ENCODE measurements at regions not wholly inside any gene's neighbourhood (a gene's known extent, or its start where the extent isn't known, plus 50 kb on each side); places are given as distances from the start of the nearest gene placed in this dataset.

DNA sequence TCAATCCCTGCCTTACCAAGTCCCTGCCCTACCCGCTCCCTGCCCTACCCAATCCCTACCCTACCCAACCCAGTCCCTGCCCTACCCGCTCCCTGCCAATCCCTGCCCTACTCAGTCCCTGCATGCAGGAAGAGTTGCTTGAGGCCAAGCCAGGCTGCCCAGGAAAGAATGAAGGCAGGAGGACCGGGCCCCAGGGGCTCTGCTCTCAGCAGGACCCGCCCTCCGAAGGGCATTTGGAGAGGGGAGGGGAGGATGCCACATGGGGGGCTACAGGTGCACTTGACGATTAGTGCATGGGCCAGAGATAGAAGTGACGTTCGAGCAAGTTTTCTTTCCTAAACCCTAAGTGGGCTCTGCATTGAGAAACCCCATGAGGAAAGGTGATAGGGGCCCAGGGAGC, 581.2 kb downstream of the TBC1D22A start:
- no peak for DNase-seq

DNA sequence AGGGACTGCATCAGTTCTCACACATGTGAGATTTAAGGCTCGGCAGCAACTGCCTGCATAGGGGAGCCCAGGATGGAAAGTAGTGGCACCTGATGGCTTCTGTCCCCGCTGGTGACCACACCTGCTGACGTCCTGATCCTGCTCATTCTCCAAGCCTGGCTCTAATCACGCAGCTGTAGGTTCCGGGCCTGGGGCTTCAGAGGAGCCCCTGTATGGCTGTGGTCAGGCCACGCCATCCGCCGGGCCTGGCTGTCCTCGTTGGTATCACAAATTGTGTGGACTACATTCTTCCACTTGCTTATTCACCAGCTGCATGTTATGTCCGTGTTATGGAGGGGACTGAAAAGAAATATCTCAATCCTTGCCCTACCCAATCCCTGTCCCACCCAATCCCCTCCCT, 580.0 kb downstream of the TBC1D22A start:
- no peak for DNase-seq

DNA sequence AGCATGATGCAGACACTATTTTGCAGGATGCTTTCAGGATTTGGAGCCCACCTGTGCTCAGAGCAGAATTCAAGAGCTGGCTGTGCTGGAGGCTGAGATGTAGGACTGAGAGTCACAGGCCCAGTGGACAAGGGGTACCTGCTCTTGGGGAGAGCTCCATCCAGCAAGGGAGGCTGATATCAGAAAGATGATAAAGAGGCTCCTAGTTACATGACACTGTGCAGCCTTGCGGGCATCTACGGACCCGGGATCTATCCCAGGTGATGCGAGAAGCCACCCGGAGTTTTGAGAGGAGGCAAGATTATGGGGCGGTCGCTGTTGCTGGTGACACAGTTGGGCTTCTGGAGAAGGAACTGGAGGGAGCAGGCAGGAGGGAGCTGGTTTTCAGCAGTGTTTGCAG, 579.0 kb downstream of the TBC1D22A start:
- no peak for DNase-seq

DNA sequence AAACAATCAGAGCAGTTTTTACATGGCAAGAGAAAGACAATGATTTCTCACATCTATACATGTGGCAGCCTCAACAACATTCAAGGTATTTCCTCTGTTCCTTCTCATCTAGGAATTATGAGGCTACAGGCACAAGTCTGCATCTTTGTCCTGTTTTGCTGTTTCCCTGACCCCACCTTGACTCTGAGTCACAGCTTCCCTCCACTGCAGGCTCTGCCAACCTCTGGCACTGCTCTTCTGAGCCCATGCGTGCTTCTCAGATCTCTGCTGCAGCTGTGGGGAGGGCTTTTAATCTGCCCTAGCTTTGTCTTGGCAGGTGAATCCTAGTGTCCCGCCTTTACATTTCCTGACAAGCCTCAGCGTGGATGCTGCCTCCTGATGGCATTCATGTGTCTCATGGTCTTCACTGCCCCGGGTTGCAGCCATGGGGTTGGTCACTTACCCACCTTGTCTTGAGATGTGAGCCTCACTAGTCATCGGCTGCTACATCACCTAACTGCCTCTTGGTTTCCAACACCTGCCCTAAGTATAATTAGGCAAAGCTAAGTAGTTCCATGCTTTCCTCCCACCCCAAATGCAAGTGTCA, 578.5 kb downstream of the TBC1D22A start:
- DNase-seq, result no peak

DNA sequence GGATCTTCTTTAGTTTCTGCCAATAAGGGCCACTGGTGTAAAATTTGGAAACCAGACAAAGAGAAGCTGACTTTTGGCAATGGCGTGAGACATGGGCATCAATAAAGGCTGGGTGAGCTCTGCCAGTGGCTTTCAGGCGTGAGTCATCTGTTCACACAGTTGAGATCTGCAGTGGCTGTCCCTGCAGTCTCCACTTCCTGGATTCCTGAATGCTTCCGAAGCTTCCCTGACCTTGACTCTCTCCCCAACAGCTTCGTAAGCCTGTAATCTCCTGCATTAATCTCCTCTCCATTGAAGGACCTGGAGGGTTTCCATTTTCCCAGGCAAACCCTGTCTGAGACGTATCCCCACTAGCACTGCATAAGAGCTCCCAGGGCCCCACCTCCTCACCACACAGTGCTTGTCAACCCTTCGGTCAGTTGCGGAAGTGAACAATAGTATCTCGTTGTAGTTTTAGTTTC, 574.7 kb downstream of the TBC1D22A start:
- DNase-seq, result peak; percentile 8

DNA sequence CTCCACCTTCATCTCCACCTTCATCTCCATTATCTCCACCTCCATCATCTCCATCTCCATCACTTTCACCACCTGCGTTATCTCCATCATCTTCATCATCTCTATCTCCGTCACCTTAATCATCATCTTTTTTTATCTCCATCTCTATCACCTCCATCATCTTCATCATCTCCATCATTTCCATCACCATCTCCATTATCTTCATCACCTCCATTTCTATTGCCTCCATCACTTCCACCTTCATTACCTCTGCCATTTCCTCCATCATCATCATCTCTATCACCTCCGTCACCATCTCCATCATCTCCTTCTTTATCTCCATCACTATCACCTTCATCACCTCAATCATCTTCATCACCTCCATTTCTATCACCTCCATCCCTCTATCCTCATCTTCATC, 573.5 kb downstream of the TBC1D22A start:
- no peak for DNase-seq

DNA sequence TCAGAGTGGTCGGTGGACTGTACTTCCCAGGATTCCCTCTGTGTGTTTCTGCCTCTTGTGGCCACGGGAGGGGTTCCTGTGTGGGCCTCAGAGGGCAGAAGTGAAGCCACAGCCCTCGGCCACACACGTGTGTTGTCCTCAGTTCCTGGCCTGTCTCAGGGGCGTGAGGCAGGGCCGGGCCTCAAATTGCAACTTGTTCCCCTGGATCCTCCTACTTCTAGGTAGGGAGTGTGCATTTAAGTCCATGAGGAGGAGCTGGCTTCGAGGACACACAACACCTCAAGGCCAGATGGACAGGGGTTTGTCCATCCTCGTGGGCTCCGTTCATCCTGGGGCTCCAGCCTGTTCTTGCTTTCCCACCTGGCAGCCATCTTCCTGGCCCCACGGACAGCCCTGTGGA, 573.0 kb downstream of the TBC1D22A start:
- DNase-seq, result no peak

DNA sequence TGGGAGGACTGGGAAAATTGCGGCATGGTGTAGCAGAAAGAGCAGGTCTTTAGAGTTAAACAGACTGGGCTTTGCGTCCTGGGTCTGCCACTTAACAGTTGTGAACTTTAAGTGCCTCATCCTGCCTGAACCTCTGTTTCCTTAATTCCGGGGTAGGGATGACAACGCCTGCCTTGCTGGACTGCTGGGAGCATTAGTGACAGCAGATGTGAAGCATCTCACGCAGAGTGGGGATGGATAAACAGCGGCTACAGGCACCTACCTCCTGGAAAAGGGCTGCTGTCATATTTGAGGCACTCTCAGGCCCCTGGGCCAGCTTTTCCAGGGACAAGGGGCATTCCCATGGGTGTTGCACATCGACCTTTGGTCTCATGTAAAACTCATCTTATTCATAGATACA, 572.2 kb downstream of the TBC1D22A start:
- no peak for DNase-seq

DNA sequence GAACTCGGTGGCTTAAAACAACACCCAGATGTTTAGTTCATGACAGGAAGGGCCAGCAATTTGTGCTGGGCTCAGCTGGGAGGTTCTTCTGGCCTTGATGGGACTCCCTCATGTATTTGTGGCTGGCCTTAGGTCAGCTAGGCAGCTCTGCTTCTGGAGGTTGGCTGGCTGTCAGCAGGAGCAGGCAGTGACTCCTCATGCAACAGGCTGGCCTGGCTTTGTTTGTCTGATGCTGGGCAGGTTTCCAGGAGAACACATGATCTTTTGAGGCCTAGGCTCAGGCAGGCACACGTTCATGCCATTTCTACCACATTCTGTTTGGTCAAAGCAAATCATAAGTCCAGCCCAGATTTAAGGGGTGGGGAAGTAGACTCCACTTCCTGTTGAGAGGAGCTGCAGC, 571.2 kb downstream of the TBC1D22A start:
- no peak for DNase-seq

DNA sequence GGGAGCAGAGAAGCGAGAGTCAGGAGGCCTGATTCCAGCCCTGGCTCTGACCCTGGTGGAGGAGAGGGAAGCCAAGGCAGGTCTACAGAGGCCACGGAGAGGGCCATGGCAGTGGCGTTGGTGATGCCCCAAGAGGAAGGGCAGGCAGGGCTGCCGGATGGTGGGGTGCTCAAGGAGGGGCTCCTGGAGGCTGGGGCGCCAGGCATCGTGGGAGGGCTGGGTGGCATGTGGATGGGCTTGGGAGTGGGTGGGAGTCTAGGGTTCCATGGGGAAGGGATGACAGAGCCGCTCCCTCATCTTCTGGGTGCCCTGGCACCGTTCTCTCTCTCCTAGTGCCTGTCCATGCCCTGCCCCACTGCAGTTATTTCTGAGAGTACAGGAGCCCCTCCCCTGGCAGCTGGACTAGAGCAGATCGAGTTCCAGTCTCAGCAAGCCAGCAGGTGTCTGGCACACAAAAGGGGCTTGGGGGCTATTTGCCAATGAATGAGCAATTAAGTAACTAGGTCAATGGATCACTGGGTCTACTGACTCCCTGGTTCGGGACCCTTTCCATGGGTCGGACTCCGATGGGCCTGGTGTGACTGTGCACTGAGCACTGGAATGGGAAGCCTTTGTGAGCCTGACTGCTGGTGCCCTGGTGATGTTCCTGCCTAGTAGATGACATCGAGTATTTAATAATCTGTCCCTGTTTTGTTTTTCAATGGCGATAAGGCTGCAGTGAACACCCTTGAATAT, 570.0 kb downstream of the TBC1D22A start:
- no peak for DNase-seq

DNA sequence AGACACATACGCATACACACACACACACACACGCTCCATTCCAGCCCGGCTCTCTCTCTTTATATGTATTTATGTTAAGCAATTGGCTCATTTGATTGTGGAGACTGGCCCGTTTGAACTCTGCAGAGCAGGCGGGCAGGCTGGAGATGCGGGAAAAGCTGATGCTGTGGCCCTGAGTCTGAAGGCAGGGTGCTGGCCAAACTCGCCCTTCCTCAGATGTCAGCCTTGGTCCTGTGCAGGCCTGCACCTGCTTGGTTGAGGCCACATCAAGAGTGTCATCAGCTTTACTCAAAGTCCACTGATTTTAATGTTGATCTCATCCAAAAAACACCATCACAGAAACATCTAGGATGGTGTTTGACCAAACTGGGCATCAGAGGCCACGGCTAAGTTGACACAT, 569.3 kb downstream of the TBC1D22A start:
- no peak for DNase-seq

DNA sequence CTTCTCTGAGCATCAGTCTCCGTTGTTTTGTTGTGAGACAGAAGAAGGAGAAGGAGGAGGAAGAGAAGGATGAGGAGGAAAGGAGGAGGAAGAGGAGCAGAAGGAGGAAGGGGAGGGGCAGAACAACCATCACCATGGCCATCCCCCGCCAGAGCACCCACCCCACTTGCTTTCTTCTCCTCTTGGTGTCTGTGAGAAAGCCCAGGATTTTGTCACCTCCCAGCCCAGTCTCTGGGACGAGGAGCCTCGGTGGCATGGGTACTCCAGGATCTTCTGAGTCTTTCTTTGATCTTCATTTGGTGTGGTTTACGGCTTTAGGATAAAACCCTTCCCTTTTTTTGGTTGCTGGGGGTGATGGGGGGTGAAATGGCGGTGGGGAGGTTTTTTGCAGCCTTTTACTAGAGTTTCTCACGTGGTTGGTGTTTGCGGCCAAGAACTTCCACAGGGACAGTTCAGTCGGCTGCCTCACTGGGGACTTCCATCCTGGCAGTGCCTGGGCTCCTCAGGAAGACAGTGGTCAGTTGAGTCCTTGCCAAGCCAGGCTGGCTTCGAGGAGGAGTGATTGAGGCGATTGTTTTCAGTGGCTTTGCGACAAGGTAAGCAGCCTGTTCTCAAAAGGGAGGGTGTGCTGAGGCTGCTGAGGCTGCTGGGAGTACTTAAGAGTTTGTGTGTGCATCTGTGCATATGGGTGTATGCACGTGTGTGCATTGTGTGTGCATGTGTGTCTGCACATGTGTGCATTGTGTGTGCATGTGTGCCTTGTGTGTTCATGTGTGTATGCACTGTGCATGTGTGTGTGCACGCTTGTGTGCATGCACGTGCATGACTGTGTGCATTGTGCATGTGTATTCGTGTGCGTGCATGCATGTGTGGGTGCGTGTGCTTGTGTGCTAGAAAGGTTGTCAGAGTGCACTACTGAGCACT, 567.5 kb downstream of the TBC1D22A start:
- no peak for DNase-seq

DNA sequence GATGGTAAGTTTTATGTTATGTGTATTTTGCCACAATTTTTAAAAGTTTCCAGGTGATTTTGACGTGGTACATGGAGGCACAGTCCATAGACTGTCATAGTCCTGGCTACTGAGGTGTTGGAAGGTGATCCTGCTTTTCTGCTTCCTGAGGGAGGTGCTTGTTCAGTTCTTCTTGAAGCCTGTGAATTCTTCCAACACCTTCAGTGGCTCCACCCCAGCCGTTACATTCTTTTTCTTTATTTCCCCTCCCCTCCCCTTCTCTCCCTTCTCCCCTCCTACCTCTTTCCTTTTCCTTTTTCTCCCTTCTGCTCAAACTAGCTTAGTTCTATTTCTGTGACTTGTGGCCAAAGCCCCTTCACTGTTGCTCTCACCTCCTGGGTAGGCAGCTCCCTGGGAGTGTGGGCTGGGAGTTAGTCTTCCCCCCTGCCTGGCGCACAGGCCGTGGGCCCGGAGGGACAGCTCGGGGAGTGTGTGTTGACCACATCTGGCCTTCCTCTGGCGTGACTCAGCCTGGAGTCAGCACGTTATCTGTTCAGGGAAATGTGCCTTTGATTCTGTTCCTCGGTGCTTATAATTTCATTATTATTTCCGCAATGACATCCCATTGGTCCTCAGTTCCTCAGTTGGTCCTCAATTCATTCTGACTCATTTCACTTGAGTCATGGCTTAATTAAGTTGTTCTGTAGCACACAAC, 566.2 kb downstream of the TBC1D22A start:
- DNase-seq, result no peak

DNA sequence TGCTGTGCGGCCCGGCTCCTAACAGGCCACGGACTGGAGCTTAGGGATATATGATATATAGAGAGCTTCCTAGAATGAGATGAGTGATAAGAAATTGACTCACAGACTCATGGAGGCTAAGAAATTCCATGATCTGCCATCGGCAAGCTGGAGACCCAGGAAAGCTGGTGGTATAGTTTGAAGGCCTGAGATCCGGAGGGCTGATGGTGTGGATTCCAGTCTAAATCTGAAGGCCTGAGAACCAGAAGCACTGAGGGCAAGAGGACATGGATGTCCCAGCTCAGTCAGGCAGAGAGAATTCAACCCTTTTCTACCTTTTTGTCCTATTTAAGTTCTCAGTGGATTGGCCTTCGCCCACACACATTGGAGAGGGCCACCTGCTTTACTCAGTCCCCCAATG, 564.8 kb downstream of the TBC1D22A start:
- no peak for DNase-seq

DNA sequence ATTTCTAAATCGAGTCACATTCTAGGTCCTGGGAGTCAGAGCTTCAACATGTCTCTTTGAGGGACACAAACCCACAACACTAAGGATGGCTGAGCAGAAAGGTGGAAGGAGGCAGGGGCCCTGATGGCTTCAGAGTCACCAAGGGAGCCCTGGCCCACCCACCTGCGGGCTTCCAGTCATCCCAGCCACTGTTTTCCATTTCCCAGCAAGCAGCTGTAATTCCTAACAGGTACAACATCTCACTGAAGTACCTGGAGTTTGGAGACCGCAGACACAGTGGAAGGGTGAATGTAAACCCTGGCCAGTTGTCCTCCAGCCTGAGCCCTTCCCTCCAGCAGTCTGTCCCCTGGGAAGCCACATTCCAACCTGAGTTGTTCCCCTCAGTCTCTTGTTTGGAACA, 562.8 kb downstream of the TBC1D22A start:
- DNase-seq, result no peak

DNA sequence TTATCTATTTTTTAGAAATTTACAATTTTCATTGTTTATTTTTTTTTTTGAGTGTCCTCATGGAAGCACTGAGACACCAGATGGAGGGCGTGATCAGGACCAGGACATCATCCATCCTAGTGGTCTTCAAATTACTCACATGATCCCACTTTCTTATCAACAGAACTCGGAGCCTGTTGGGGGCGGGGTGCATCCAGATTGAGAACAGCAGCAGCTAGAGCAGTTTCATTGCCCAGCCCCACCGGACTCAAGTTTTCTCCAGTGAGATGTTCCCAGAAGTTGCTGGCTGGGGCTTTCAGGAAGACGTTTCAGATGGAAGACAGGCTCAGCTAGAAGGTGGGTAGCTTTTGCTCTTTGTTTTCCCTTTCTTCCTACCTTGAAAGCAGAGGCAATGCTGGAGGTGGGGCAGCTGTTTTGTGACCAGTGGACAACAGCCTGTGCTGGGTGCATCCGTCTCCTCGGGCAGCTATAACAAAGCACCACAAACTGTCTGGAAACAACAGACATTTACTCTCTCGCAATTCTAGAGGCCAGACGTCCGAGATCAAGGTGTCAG, 562.1 kb downstream of the TBC1D22A start:
- DNase-seq, result no peak

DNA sequence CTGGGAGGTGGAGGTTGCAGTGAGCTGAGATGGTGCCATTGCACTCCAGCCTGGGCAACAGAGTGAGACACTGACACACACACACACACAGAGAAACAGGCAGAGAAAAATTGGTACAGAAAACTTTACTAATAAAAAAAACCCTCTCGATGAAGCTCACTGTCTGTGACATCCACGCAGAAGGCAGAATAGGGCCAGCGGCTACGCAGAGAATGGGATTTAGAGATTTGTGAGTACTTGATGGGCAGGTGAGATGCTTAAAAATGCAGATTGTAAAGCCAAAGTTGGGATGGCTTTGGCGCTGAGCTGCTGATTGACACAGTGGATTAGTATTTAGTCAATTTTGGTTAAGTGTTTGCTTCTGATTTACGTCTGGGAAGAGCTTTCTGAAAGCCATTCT, 561.1 kb downstream of the TBC1D22A start:
- no peak for DNase-seq

DNA sequence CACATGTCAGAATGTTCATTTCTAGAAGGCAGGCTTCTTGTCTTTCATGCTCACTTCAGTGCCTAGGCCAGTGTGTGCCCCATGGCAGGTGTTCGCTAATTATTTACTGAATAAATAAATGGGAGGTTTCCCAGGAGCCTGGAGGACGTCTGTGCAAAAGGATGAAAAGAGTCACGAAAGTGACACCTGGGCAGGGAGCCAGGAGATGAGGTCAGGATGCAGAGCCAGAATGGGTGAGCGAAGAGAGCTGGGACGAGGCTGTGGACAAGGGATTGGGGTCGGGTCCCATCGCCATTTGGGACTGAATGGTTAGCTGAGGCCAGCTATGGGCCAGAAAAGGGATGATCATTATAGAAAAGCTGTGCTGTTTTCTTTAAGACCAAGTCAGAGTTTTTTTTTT, 560.4 kb downstream of the TBC1D22A start:
- DNase-seq, result no peak

DNA sequence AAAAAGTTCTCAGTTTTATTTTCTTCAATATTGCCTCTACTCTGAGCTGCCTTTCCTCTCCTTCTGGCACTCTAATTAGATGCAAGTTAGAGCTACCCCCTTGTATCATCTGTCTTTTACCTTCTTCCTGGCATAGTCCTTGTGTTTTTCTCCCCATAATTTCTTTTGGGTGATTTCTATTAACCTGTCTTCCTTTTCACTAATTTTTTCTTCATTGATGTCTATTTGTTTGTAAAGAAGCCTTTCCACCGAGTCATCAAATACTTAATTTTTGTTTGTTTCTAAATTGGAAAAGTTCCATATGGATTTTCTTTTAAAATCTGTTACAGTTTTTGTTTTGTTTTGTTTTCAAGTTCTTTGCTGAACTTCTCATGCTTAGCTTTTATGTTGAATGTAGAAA, 558.1 kb downstream of the TBC1D22A start:
- DNase-seq, result no peak

DNA sequence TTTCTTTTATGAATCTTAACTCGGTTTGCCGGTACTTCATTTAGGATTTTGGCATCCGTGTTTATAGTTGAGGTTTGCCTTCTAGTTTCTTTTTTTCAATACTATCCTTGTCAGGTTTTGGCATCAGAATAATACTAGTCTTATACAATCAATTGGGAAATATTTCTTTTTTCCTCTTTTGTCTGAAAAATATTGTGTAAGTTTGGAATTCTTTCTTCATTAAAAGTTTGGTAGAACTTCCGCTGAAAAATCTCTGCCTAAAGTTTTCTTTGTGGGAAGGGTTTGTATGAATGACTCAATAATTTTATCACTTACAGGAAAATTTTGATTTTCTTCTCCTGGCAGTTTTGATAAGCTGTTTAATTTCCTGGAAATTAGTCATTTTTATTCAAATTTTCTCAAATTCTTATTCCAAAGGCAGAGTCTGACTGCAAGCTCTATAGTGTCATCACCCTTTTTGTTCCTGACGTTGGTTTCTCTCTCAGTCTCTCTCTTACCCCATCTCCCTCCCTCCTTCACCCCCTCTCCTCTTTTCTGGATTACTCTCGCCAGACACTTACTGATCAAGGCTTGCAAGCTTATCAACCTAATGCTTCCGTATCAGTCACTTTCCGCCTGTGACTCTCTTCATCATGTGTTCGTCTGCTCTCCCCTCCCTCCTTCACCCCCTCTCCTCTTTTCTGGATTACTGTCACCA, 555.7 kb downstream of the TBC1D22A start:
- DNase-seq, result no peak

DNA sequence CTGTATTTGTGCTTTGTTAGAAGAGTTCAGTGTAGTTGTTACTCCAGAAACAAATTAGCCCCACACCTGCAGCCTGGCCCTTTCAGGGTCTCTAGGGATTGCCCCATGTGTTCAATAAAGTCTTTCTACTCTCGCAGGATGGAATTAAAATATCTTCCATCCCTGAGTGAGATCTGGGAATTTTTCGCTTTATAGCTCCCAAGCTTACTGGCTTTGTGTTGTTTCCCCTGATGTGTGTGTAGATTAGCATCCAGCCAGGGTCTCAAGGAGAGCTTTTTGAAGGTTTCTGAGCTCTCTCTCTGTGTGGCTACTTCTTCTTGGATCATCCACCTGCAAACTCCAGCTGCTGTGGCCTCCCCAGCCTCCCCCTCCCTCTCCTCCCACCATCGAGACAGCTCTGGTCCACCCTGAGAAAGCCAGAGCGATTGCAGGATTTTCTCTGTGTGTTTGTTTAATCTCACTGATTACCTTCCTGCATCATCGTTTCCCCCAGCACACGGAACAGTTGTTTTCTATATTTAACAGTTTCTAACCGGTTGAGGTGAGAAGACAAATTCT, 553.5 kb downstream of the TBC1D22A start:
- DNase-seq, result no peak
